Mesothelial cell of epicardium (in vitro differentiated cells): ENCODE measurements at regions not wholly inside any gene's neighbourhood (a gene's known extent, or its start where the extent isn't known, plus 50 kb on each side); places are given as distances from the start of the nearest gene placed in this dataset.

Experiments
- DNase-seq, 2 experiments: peaks; one replicate each; pipeline ENCODE4 v3.0.0; 2021; ENCODE audit warnings: low spot score in 2 of 2; ENCODE audit not compliant: unreplicated experiment in 2 of 2
- H3K27ac Mint-ChIP-seq: 2 replicates; pipeline ENCODE4 v1.8.0; 2021; ENCODE audit warnings: mixed read lengths
- H3K27me3 Mint-ChIP-seq: 2 replicates; pipeline ENCODE4 v1.8.0; 2021; ENCODE audit warnings: low read depth, mixed read lengths
- H3K36me3 Mint-ChIP-seq: 2 replicates; pipeline ENCODE4 v1.8.0; 2021; ENCODE audit warnings: mixed read lengths
- H3K4me1 Mint-ChIP-seq: 2 replicates; pipeline ENCODE4 v1.8.0; 2021; ENCODE audit warnings: mixed read lengths
- H3K4me3 Mint-ChIP-seq: 2 replicates; pipeline ENCODE4 v1.8.0; 2021; ENCODE audit warnings: mild to moderate bottlenecking, moderate library complexity, mixed read lengths
- H3K9me3 Mint-ChIP-seq: 2 replicates; pipeline ENCODE4 v1.8.0; 2021; ENCODE audit warnings: mixed read lengths
- TF ChIP-seq, protein P1 (sequence below): fragments of 200-600 bp; sonication (generic); IDR thresholded peaks from one replicate; pipeline ENCODE4 v1.5.0; 2021; ENCODE audit warnings: antibody characterized with exemption; ENCODE audit not compliant: unreplicated experiment

DNA sequence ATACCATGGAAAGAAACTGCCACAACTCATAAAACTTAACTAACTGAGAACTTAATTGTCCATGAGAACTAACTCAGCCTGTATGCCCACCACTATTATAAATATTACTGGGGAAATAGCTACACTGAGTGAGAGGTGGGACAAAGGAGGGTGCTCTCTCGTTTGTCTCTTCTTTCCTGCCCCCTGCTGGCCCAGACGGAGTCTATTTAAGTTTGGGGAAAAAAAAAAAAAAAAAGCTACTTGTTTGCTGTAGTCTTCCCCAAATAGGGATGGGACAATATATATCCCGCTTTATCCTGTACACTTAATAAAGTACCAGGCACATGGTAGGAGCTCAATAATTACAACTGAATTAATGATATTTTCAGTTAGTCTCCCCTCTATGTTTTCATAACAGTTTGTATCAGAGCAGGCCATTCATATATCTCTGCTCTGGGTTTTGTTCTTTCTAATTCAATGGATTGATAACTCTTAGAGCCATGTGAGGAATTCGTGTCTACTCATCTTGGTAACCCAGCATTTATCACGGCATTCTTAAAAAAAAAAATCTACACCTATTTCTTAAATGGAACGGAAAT lies 647.6 kb upstream of the PKDCC start:
- H3K27ac Mint-ChIP-seq, result no peak overlapping the region
- H3K27me3 Mint-ChIP-seq, result no peaks in the 10 kb centered on the region
- DNase-seq, result no peak
- H3K36me3 Mint-ChIP-seq, result peaks cover 10% of the 10 kb centered on the region
- H3K4me3 Mint-ChIP-seq, result no peak overlapping the region
- TF ChIP-seq, protein P1, sequence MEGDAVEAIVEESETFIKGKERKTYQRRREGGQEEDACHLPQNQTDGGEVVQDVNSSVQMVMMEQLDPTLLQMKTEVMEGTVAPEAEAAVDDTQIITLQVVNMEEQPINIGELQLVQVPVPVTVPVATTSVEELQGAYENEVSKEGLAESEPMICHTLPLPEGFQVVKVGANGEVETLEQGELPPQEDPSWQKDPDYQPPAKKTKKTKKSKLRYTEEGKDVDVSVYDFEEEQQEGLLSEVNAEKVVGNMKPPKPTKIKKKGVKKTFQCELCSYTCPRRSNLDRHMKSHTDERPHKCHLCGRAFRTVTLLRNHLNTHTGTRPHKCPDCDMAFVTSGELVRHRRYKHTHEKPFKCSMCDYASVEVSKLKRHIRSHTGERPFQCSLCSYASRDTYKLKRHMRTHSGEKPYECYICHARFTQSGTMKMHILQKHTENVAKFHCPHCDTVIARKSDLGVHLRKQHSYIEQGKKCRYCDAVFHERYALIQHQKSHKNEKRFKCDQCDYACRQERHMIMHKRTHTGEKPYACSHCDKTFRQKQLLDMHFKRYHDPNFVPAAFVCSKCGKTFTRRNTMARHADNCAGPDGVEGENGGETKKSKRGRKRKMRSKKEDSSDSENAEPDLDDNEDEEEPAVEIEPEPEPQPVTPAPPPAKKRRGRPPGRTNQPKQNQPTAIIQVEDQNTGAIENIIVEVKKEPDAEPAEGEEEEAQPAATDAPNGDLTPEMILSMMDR, result peak; percentile 42
- peaks cover 27% of the 10 kb centered on the region for H3K9me3 Mint-ChIP-seq
- peaks cover 24% of the 10 kb centered on the region for H3K4me1 Mint-ChIP-seq

DNA sequence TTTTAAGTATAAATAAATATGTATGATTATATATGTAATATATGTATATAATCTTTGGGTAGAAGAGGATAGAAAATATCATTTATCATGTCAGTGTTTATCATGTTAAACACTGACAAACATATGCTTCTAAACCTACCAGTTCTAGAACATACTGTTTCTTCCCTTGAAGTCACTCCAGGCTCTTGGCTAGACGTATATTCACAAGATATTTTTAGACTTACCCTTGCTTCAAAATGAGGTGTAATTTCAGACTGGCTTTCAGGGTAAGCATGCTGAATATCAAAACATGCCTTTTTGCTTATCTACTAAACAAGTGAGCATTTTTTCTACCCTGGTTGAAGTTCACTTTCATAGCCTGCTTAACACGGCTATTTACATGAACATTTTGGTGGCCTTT lies 642.4 kb upstream of the PKDCC start:
- TF ChIP-seq, protein P1, result no peak
- H3K4me3 Mint-ChIP-seq, result no peak overlapping the region
- H3K36me3 Mint-ChIP-seq, result peaks cover 2% of the 10 kb centered on the region
- H3K4me1 Mint-ChIP-seq, result peaks cover 25% of the 10 kb centered on the region
- H3K27me3 Mint-ChIP-seq, result no peaks in the 10 kb centered on the region
- peak overlapping the region; percentile 14 for H3K27ac Mint-ChIP-seq
- peaks cover 20% of the 10 kb centered on the region for H3K9me3 Mint-ChIP-seq
- no peak for DNase-seq

DNA sequence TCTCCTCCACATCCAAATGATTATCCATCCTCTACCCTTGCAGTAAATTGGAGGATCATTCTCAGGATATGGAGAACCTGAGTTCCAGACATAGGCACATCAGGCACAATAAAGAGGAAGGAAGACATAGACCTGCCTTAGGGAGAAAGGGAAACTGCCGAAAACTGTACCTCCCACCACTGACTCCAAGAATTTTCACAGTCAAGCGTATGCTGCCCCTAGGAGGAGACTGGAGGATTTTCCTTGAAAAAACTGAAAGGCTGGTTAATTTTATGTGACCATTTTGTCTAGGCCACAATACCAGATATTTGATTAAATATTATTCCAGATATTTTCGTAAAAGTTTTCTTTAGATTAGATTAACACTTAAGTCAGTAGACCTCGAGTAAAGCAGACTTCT lies 638.5 kb upstream of the PKDCC start:
- peaks cover 11% of the 10 kb centered on the region for H3K36me3 Mint-ChIP-seq
- no peak overlapping the region for H3K4me3 Mint-ChIP-seq
- TF ChIP-seq, protein P1, result no peak
- H3K4me1 Mint-ChIP-seq, result peaks cover 12% of the 10 kb centered on the region
- no peak overlapping the region for H3K27ac Mint-ChIP-seq
- peaks cover 28% of the 10 kb centered on the region for H3K9me3 Mint-ChIP-seq
- no peak for DNase-seq
- H3K27me3 Mint-ChIP-seq, result no peaks in the 10 kb centered on the region

DNA sequence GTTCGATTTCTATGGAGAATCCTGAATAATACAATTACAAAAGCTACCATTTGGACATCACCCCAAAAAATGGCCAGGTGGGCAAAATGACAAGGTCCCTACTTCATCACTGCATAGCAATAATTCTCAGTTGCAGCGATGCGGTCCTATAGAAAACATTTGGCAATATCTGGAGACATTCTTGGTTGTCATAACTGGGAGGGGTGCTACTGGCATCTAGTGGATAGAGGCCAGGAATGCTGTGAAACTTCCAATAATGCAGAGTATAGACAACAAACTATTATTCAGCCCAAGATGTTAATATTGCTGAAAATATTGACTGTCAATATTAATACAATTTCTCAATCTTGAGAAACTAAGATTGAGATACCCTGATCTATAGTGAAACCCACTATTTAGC lies 637.8 kb upstream of the PKDCC start:
- no peak for DNase-seq
- Mint-ChIP-seq H3K27me3 (no peaks in the 10 kb centered on the region), H3K4me1 (peaks cover 12% of the 10 kb centered on the region), H3K27ac (no peak overlapping the region), H3K9me3 (peaks cover 35% of the 10 kb centered on the region), H3K4me3 (no peak overlapping the region), H3K36me3 (peaks cover 11% of the 10 kb centered on the region)
- TF ChIP-seq, protein P1, result no peak

DNA sequence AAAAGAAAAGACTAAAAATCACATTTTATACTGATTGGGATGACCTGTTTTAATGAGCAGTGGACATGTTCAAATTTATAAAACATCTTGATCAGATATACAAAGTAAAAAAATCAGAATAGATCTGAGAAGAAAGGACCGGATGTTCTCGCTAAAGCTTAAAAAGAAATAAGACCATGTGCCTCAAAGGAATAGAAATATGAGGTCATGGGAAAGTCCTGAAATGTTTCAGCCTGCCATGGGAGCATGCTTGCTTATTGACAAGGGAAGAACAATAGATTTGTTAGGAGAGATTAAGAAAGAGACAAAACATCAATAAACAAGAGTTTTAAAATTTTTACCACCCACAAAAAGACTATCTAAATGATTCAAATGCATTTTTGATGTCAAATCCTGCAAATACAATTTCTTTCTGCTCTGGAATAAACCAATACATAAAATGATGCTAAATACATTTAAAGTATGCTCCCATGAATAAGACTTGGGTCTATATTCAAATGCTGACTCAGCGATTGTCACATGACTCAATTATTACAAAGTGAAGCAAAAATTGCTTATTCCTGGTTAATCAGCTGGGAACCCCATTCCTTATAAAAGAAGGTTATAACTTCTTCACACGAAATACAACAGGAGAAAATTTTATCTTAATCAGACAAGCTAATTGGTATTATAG lies 633.9 kb upstream of the PKDCC start:
- Mint-ChIP-seq H3K4me3 (no peak overlapping the region), H3K9me3 (peaks cover 26% of the 10 kb centered on the region), H3K27me3 (no peaks in the 10 kb centered on the region), H3K4me1 (no peaks in the 10 kb centered on the region), H3K27ac (no peak overlapping the region), H3K36me3 (peaks cover 11% of the 10 kb centered on the region)
- TF ChIP-seq, protein P1, result no peak
- no peak for DNase-seq
